Stimulated activated CD4-positive, alpha-beta T cell treated with anti-CD3 and anti-CD28 coated beads, TNF-alpha, amount 100 ng/mL, for 4 hours (primary cell): ENCODE measurements at regions not wholly inside any gene's neighbourhood (a gene's known extent, or its start where the extent isn't known, plus 50 kb on each side); places are given as distances from the start of the nearest gene placed in this dataset.

ENCODE experiments used
- DNase-seq, 3 experiments: peaks; one replicate each; pipeline ENCODE4 v3.0.0-alpha.2; 2020; ENCODE audit warnings: low read depth in 3 of 3

DNA sequence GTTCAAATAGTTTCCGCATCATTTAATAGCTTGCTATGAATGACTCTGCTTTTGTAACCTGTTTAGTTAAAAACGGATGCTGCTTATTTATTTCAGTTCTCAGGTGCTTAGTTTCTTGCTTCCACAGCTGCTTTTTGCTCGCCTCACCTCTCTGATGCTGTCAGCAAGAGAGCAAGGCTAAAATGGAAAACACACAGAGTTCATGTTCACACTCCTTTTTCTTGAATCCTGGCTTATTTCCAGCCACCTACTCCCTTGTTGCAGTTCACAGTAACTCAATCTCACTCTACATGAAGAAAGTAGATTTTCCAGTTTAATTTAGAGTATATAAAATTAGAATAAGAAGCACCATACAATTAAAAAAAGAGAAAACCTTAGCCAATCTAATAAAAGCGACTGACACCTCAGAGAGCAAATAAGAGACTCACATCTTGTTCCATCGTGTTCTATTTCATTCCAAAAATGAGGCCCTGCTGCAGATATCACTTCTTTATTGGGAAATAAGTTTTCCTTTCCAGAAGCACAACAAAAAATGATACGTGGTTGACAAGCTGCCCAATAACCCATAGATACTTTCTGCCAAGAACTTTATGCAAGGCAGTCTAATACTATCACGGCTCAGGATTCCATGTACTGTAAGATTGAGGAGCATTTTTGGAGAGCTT is 326.1 kb upstream of the SLITRK1 start:
- DNase-seq = no peak

- no peak for DNase-seq
These were observed 325.2 kb upstream of the SLITRK1 start for GRCh38 chr13:84207509-84207908.

DNA sequence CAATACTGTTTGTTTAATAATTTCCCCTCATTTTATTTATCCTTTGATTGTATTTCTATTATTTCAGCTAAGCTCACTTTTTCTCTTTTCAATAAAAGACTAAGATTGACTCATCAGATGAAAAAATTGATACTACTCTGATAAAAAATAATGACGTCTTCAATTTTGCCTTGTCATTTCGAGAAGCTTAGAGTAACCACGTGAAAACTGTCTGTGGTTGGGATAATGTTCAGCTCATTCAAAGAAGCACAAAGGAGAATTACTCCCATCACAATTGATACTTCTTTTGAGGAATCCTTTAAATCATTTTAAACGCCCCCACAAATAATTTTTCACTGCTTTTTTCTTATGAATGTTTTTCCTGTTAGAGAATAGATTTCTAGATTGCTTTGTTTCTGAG is 318.7 kb upstream of the SLITRK1 start:
- DNase-seq = no peak

GRCh38 chr13:84192125-84192524 is 309.9 kb upstream of the SLITRK1 start:
- DNase-seq = no peak

DNA sequence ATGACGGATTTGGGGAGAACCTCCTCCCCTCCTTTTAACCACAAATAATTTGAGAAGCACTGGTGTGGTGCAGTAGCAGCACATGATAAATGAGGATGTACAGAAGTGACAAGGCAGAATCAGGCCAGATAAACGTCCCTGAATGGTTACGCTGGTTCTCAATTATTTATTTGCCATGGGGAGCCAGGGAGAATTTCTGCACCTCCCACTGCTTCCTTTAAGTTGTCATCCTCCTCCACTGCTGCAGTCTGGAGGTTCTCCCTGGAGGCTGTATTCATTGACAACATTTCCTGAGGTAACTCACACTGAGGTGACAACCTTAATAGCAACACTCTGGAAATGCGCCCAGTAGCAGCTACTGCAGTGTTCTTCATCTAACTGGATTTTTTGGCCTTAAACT is 308.9 kb upstream of the SLITRK1 start:
- DNase-seq = no peak

- DNase-seq = no peak
These were observed 305.4 kb upstream of the SLITRK1 start for GRCh38 chr13:84187626-84188025.

DNA sequence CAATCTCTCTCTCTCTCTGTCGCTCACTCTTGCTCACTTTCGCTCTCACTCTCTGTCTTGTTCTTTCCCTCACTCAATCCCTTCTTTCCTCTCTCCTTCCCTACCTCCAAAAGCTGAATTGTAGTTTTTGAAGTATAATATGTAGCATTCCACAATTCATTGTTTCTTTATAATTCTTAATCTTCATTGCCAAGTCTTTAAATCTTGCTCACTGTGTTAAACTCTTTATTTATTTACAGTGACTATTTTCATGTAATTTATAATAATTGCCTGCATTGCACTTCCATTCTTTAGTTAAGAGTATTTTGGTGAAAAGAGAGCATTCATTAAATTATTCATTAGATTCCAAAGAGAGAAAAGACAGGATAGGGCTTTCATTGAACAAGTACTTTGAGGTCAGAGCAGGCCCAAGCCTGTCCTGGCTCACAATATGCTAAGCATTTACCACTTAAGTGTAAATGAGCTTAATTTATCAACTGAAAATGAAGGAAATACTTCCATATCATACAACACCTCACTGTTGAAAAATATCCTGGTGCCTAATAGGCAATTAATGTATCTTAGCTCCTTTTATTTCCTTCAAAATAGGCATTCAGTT is 257.4 kb upstream of the SLITRK1 start:
- no peak for DNase-seq

- peak in 1 of 3 experiments; percentile 11 for DNase-seq
These were observed 255.0 kb upstream of the SLITRK1 start for GRCh38 chr13:84137292-84137691.

DNA sequence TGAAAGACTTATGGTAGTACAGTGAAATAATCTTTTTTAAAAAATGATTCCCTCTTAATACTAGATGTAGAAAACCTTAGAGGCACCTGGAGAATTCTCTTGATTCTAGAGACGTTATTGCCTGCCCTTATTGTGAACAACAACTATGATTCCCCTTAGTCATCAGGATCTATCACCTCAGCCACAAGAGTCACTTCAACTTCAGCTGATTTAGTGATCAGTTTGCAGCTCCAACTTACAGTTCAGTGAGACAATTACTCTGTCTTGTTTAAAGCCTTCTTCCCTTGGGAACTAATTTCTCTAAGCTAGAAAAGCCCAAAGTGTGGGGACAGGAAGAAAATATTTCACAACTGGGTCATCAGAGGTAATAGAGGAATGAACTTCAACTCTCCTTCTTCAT is 254.3 kb upstream of the SLITRK1 start:
- DNase-seq = no peak

DNA sequence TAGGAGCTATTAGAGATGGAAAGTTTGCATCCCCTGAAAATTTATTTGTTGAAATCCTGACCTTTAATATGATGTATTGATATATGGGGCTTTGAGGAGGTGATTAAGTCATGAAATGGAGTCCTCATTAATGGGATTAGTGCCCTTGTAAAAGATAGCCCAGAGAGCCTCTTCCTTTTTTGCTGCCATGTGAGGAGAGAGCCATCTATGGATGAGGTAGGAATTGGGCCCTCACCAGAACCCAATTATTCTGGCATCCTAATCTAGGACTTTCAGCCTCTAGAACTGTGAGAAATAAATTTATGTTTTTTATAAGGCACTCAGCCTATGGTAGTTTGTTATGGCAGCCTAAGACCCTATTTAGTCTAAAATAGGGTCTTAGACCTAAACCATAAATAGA is 250.2 kb upstream of the SLITRK1 start:
- no peak for DNase-seq

DNA sequence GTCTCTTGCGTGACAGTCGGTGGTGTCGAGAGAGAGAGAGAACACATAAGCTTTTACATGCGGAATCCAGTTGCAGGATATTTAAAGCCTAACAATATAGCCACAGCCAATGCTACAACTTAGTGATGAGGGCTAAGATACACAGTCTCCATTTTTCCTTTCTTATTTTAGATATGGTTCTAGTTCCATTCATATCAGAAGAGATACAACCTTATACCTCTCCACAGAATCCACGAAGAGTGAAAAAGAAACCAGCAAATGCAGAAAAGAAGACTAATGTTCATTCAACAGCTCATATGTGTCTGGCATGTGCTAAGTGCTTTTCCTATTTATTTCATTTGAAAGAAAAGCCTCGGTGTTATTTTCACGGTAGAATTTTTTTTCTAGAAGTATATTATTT is 249.0 kb upstream of the SLITRK1 start:
- no peak for DNase-seq

DNA sequence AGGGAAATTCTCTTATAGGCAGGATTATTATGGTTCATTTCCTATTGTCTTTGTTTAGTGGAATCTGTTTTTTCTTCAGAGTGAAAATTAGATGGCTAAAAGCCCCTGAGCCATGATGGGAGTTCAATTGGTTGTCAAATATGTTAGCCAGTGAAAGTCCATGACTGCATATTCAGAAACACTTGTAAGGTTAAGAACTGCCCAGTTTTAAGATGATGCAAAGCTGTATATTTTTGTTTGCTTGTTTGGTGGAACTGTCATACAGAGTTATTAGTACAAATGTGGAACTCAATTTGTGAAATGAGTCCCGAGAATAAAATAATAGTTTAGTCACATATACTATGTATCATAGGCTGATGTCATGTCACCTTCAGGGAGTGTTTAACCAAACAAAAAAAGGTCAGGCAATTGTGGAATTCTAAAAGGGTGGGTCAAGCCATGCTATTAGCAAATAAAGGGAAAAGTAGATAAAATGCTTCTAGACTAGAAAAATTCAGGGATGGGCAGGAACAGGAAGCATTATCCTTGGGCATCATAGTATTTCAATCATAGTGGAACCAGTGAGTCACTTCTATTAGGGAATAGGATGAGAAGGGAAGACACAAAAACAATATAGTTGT is 248.3 kb upstream of the SLITRK1 start:
- DNase-seq = no peak

GRCh38 chr13:84129966-84130365 is 247.7 kb upstream of the SLITRK1 start:
- DNase-seq = no peak

GRCh38 chr13:84127597-84128128 is 245.4 kb upstream of the SLITRK1 start:
- no peak for DNase-seq

DNA sequence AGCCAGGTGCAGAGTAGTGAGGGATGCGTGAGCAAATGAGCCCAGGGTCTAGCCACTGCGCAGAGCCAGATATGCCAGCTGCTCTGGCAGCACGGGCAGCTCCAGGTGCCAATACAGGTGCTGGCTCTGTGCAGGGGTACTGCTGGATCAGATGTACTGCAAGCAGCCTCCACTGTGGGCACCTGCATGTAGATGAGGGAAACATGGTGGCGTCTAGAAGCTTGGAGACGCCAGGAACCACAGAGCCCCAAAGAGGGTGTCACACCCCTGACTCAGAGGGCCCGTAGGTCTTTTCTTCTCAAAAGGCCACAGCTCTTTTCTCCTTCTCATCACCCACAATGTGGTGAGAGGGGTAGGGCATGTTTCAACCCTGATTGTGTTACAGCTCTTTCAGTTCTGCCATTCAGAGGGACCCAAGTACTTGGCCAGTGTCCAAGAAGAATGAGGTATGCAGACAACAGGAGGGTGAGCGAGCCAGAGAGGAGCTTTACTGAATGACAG is 244.4 kb upstream of the SLITRK1 start:
- DNase-seq = no peak

DNA sequence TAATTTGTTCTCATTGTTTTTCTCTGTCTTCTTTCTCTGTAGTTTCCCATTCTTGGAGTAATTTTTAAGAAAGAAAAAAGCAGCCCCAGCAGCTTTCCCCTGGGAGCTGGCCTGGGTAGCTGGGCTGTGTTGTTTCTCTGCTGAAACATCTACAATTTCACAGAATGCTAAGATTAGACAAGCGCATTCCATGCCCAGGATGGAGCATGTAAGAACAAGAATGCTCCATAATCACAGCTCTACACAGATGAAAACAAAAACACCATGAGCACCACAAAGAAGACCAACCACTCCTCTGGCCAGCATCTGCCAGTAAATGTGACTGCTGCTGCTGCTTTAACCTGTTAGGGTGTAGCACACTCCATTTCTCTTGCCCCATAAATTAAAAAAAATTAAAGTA is 239.2 kb upstream of the SLITRK1 start:
- DNase-seq = no peak

DNA sequence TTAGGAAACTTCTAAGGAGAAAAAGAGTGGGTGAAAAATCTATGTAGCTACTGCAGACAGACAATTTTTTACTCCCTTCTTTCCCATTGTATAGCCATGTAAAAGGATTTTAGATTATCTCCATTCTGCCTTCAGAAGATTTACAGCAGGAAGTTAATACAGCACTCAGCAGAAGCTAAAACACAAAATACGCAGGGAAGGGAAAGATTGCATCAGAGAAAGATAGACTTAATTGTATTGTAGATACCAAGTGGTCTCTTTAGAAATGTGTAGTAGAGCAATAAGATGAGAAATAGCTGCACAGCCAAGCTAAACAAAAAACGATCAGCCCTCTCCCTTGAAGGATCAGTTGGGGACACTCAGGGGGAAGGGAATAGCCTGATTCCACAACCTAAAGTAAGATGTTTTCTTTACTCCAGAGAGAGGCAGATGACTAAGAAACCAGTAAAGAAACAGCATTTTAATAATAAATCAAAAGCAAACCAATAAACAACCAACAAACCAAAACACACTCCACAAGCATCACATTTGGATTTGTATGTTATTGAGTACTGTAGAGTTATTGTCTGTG is 236.7 kb upstream of the SLITRK1 start:
- DNase-seq = no peak

DNA sequence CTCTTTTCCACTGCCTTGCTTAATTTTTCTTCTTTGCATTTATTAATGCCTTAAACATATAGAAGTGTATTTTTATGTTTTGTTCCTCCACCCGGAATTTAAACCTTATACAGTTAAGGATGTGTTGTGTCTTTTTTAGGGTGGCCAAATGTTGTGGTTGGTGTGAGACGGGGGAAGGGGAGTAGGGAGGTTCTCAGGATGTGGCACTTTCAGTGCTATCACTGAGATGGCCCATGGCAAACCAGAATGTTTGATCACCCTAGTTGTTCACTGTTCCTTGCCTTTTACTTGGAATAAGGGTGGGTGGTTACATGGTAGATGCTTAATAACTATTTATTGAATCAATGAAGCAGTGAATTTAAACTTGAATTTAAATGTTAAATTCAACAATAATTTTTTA is 216.0 kb upstream of the SLITRK1 start:
- DNase-seq = no peak

- no peak for DNase-seq
These were observed 214.9 kb upstream of the SLITRK1 start for GRCh38 chr13:84097148-84097547.

DNA sequence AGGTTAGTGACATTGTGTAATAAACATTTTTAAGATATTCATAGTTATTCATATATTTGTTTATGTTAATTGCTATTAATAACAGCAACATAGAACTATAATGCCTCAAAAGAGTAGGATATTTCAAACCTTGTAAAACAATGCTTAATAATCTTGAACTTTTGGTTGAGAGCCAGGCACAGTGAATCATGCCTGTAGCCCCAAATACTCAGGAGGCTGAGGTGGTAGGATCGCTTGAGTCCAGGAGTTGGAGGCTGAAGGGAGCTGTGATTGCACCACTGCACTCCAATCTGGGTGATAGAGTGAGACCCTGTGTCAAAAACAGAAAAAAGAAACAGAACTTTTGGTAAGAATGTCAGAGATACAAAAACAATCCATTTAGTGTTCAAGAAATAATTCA is 213.9 kb upstream of the SLITRK1 start:
- DNase-seq = no peak

- no peak for DNase-seq
These were observed 206.7 kb upstream of the SLITRK1 start for GRCh38 chr13:84088996-84089395.

GRCh38 chr13:84086847-84087162 is 204.5 kb upstream of the SLITRK1 start:
- DNase-seq = no peak
